ENCODE measurements at regions not wholly inside any gene's neighbourhood (a gene's known extent, or its start where the extent isn't known, plus 50 kb on each side); places are given as distances from the start of the nearest gene placed in this dataset.
"Not testable (repeated sequence)": the region's sequence is repeated elsewhere in the genome, so short reads cannot be mapped to it uniquely, and the experiment has no call there.

- DNase-seq, result no peak
Observed at GRCh38 chr6:19892260-19892659, 55.1 kb downstream of the ID4 start.

GRCh38 chr6:19895866-19896692, 58.9 kb downstream of the ID4 start:
- DNase-seq, result no peak

GRCh38 chr6:19896693-19897010, 59.5 kb downstream of the ID4 start:
- no peak for DNase-seq

- DNase-seq, result no peak
Observed at GRCh38 chr6:19898141-19898740, 61.1 kb downstream of the ID4 start.

GRCh38 chr6:19902201-19902600, 65.0 kb downstream of the ID4 start:
- DNase-seq, result no peak

- DNase-seq, result not testable (repeated sequence)
Observed at GRCh38 chr6:19904408-19904807, 67.2 kb downstream of the ID4 start.

- no peak for DNase-seq
Observed at GRCh38 chr6:19905584-19905983, 68.4 kb downstream of the ID4 start.

- DNase-seq, result no peak
Observed at GRCh38 chr6:19906171-19906570, 69.0 kb downstream of the ID4 start.

GRCh38 chr6:19911223-19911622, 74.1 kb downstream of the ID4 start:
- DNase-seq, result no peak

- DNase-seq, result no peak
Observed at GRCh38 chr6:19918436-19918835, 81.3 kb downstream of the ID4 start.

- DNase-seq, result no peak
Observed at GRCh38 chr6:19921786-19922185, 84.6 kb downstream of the ID4 start.

GRCh38 chr6:19925533-19925932, 88.4 kb downstream of the ID4 start:
- DNase-seq, result no peak

- DNase-seq, result no peak
Observed at GRCh38 chr6:19928461-19928860, 91.3 kb downstream of the ID4 start.

- no peak for DNase-seq
Observed at GRCh38 chr6:19929312-19929711, 92.1 kb downstream of the ID4 start.

GRCh38 chr6:19934996-19935591, 97.9 kb downstream of the ID4 start:
- no peak for DNase-seq

- DNase-seq, result not testable (repeated sequence)
Observed at GRCh38 chr6:19939321-19939720, 102.2 kb downstream of the ID4 start.

GRCh38 chr6:19939926-19940325, 102.8 kb downstream of the ID4 start:
- not testable (repeated sequence) for DNase-seq

GRCh38 chr6:19943042-19943441, 105.9 kb downstream of the ID4 start:
- no peak for DNase-seq

GRCh38 chr6:19945843-19946358, 108.7 kb downstream of the ID4 start:
- no peak for DNase-seq

GRCh38 chr6:19949155-19949554, 112.0 kb downstream of the ID4 start:
- DNase-seq, result no peak

- no peak for DNase-seq
Observed at GRCh38 chr6:19964115-19964514, 126.9 kb downstream of the ID4 start.

- no peak for DNase-seq
Observed at GRCh38 chr6:19968201-19968600, 131.0 kb downstream of the ID4 start.

GRCh38 chr6:19972221-19972620, 135.1 kb downstream of the ID4 start:
- DNase-seq, result no peak

All from CD4-positive, alpha-beta T cell treated with Interleukin-15 for 1 hour (primary cell).